GM19023 (cell line): ENCODE measurements at regions not wholly inside any gene's neighbourhood (a gene's known extent, or its start where the extent isn't known, plus 50 kb on each side); places are given as distances from the start of the nearest gene placed in this dataset.
A peak's percentile ranks its signal among the peaks of the same experiment; 100 is the strongest.

Experiments used
- ATAC-seq: cut with Tn5 transposase; IDR thresholded peaks from one replicate; pipeline ENCODE4 v1.9.1; 2021; ENCODE audit warnings: mild to moderate bottlenecking, moderate library complexity; ENCODE audit not compliant: unreplicated experiment

GRCh38 chr2:224325941-224326340 lies 76.0 kb downstream of the FAM124B start:
- no peak for ATAC-seq

GRCh38 chr2:224324604-224325003 lies 77.3 kb downstream of the FAM124B start:
- no peak for ATAC-seq

- no peak for ATAC-seq
Observed at GRCh38 chr2:224320660-224321059, 81.2 kb downstream of the FAM124B start.

- no peak for ATAC-seq
Observed at GRCh38 chr2:224319750-224320149, 82.2 kb downstream of the FAM124B start.

GRCh38 chr2:224312741-224313140 lies 89.2 kb downstream of the FAM124B start:
- no peak for ATAC-seq

- no peak for ATAC-seq
Observed at GRCh38 chr2:224310943-224311625, 90.8 kb downstream of the FAM124B start.

- no peak for ATAC-seq
Observed at GRCh38 chr2:224309176-224309575, 92.7 kb downstream of the FAM124B start.

GRCh38 chr2:224308272-224308911 lies 93.5 kb downstream of the FAM124B start:
- ATAC-seq = peak; percentile 82

- ATAC-seq = no peak
Observed at GRCh38 chr2:224302952-224303351, 99.0 kb downstream of the FAM124B start.

- no peak for ATAC-seq
Observed at GRCh38 chr2:224293976-224294375, 107.9 kb downstream of the FAM124B start.

GRCh38 chr2:224287531-224287930 lies 114.4 kb downstream of the FAM124B start:
- ATAC-seq = no peak

GRCh38 chr2:224286923-224287322 lies 115.0 kb downstream of the FAM124B start:
- no peak for ATAC-seq

- no peak for ATAC-seq
Observed at GRCh38 chr2:224284134-224284946, 117.6 kb downstream of the FAM124B start.

GRCh38 chr2:224283466-224283965 lies 118.4 kb downstream of the FAM124B start:
- ATAC-seq = no peak

GRCh38 chr2:224281374-224281773 lies 120.5 kb downstream of the FAM124B start:
- ATAC-seq = no peak

GRCh38 chr2:224278531-224278930 lies 123.4 kb downstream of the FAM124B start:
- ATAC-seq = no peak

- no peak for ATAC-seq
Observed at GRCh38 chr2:224276251-224276650, 125.7 kb downstream of the FAM124B start.

- ATAC-seq = no peak
Observed at GRCh38 chr2:224272237-224272910, 129.5 kb downstream of the FAM124B start.

GRCh38 chr2:224271617-224272236 lies 130.2 kb downstream of the FAM124B start:
- ATAC-seq = no peak

GRCh38 chr2:224268441-224268840 lies 133.5 kb downstream of the FAM124B start:
- ATAC-seq = no peak

- ATAC-seq = no peak
Observed at GRCh38 chr2:224264259-224264658, 137.6 kb downstream of the FAM124B start.
